ENCODE measurements at regions not wholly inside any gene's neighbourhood (a gene's known extent, or its start where the extent isn't known, plus 50 kb on each side); places are given as distances from the start of the nearest gene placed in this dataset.
"Not testable (repeated sequence)": the region's sequence is repeated elsewhere in the genome, so short reads cannot be mapped to it uniquely, and the experiment has no call there.

GRCh38 chr20:48400009-48400408 lies 427.8 kb downstream of the PREX1 start:
- TF ChIP-seq, protein P1, sequence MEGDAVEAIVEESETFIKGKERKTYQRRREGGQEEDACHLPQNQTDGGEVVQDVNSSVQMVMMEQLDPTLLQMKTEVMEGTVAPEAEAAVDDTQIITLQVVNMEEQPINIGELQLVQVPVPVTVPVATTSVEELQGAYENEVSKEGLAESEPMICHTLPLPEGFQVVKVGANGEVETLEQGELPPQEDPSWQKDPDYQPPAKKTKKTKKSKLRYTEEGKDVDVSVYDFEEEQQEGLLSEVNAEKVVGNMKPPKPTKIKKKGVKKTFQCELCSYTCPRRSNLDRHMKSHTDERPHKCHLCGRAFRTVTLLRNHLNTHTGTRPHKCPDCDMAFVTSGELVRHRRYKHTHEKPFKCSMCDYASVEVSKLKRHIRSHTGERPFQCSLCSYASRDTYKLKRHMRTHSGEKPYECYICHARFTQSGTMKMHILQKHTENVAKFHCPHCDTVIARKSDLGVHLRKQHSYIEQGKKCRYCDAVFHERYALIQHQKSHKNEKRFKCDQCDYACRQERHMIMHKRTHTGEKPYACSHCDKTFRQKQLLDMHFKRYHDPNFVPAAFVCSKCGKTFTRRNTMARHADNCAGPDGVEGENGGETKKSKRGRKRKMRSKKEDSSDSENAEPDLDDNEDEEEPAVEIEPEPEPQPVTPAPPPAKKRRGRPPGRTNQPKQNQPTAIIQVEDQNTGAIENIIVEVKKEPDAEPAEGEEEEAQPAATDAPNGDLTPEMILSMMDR (IDR thresholded peaks at IDR 0.05; ENCODE audit: borderline replicate concordance, extremely low read depth, insufficient read depth): no peak
- no peaks in the 10 kb centered on the region for H3K27me3 ChIP-seq (ENCODE audit: control insufficient read depth, insufficient read depth, low read length)
- no peak overlapping the region for H3K27ac ChIP-seq (ENCODE audit: low read depth in 2 of 2, low read length in 2 of 2)
- no peaks in the 10 kb centered on the region for H3K36me3 ChIP-seq (ENCODE audit: control insufficient read depth in 2 of 3, insufficient read depth in 3 of 3, low read length in 3 of 3)
- no peak for FAIRE-seq
- H3K9ac ChIP-seq (ENCODE audit: low read length in 3 of 3): no peak overlapping the region
- H3K4me1 ChIP-seq (ENCODE audit: control insufficient read depth in 2 of 3, insufficient read depth in 2 of 3, low read depth in 1 of 3, low read length in 3 of 3): peaks cover 0 to 10% (median 2%) of the 10 kb centered on the region in 3 donors
- intact Hi-C loops (cut with DNase I): no loop called here
- no peaks in the 10 kb centered on the region for H3K9me3 ChIP-seq (ENCODE audit: control insufficient read depth in 2 of 3, insufficient read depth in 1 of 3, low read length in 3 of 3)
- DNase-seq: no peak
- no peak overlapping the region for H3K4me3 ChIP-seq (ENCODE audit: low read length in 3 of 3)

DNA sequence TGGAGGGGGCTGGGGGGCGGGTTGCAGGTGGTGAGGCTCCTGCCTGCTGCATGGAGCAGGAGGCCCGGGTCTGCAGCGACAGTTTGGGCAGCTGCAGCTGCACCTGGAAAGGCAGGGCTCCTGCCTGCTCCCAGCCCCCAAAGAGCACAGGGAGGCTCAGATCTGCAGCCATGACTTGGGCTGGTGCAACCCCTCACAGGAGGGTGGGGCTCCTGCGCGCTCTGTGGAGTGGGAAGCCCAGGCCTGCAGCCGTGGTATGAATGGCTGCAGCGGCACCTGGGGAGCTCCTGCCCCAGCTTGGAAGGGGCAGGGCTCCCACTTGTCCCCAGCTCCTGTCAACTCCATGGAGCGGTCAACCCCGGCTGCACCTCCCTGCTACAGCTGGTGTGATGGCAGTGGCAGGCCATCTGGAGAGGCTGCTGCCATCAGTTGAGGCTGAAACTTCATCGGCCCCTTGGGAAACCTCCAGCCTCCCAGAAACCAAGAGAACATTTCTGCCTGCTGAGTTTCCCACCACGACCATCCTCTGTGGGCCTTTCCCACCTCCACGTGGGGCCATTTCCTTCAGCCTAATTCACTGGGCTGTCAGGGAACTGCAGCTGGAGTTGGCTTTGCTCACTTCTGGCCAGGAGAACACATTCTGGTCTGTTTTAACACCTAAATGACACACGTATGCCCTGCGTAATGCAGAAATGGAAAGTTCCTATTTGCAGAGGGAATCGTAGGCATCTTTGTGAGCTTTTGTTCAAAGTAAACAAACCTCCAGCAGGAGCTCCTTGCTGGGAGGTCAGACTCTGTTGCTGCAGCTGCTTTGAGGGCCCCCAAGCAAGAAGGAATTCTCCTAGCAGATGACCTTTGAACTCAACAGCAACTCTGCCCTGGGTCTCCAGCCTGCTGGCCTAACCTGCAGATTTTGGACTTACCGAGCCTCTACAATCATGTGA lies 429.0 kb downstream of the PREX1 start:
- FAIRE-seq: no peak
- no peak overlapping the region for H3K27ac ChIP-seq (ENCODE audit: low read depth in 2 of 2, low read length in 2 of 2)
- no peaks in the 10 kb centered on the region for H3K9me3 ChIP-seq (ENCODE audit: control insufficient read depth in 2 of 3, insufficient read depth in 1 of 3, low read length in 3 of 3)
- H3K4me1 ChIP-seq (ENCODE audit: control insufficient read depth in 2 of 3, insufficient read depth in 2 of 3, low read depth in 1 of 3, low read length in 3 of 3): peaks cover 0 to 10% (median 2%) of the 10 kb centered on the region in 3 donors
- no peaks in the 10 kb centered on the region for H3K27me3 ChIP-seq (ENCODE audit: control insufficient read depth, insufficient read depth, low read length)
- H3K9ac ChIP-seq (ENCODE audit: low read length in 3 of 3): no peak overlapping the region
- peak in 2 of 5 donors; percentile 27 to 55 for DNase-seq
- H3K36me3 ChIP-seq (ENCODE audit: control insufficient read depth in 2 of 3, insufficient read depth in 3 of 3, low read length in 3 of 3): no peaks in the 10 kb centered on the region
- TF ChIP-seq, protein P1 (IDR thresholded peaks at IDR 0.05; ENCODE audit: borderline replicate concordance, extremely low read depth, insufficient read depth): no peak
- intact Hi-C loops (cut with DNase I): no loop called here
- no peak overlapping the region for H3K4me3 ChIP-seq (ENCODE audit: low read length in 3 of 3)

DNA sequence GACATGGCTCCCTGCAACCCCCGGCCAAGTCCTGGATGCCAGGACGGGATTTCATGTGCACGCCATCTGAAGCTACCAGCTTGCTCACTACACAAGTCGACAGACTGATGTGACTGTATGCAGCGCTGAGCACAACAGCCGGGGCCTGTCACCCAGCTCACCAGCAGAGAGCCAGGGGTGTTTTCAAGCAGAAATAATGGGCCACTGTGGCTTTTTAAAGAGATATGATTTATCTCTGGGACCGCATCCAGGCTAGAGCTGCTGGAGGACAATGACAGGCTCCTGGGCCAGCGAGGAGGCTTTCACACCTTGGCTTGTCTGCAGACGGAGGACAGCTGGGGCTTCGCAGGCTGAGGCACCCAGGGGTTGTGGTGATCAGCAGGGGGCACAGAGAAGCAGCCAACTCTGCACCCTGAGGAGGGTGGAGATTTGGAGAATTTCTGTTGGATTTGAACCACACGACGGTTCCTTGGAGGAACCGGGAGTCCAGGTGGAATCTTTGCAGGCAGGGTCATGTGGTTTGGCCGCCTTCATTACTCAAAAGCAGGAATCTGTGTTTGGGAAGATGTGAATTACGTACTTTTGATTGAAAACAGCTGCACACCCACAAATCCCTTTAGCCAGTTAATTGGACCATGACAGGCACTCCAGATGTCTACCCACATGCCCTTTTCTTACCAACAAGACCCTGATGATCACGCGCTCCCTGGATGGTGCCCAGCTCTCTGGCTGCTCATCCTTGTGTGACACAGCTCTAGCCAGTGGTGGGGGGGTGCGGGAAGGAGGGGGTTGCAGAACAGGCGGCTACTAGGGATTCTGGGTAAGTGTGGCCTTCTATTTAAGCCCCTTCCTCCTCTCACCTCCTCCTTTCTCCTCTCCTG lies 430.6 kb downstream of the PREX1 start:
- H3K4me3 ChIP-seq (ENCODE audit: low read length in 3 of 3); H3K27ac ChIP-seq (ENCODE audit: low read depth in 2 of 2, low read length in 2 of 2); H3K9me3 ChIP-seq (ENCODE audit: control insufficient read depth in 2 of 3, insufficient read depth in 1 of 3, low read length in 3 of 3); H3K36me3 ChIP-seq (ENCODE audit: control insufficient read depth in 2 of 3, insufficient read depth in 3 of 3, low read length in 3 of 3); intact Hi-C loops (cut with DNase I); H3K27me3 ChIP-seq (ENCODE audit: control insufficient read depth, insufficient read depth, low read length); FAIRE-seq; H3K9ac ChIP-seq (ENCODE audit: low read length in 3 of 3): not testable (repeated sequence)
- peak in 3 of 5 donors; percentile 59 to 68 (median 65) for DNase-seq
- peaks cover 0 to 10% (median 2%) of the 10 kb centered on the region in 3 donors for H3K4me1 ChIP-seq (ENCODE audit: control insufficient read depth in 2 of 3, insufficient read depth in 2 of 3, low read depth in 1 of 3, low read length in 3 of 3)
